Breast epithelium (tissue), 4 donors: ENCODE measurements at regions not wholly inside any gene's neighbourhood (a gene's known extent, or its start where the extent isn't known, plus 50 kb on each side); places are given as distances from the start of the nearest gene placed in this dataset.
A peak's percentile ranks its signal among the peaks of the same experiment; 100 is the strongest.

Source experiments
- DNase-seq, 2 donors: peaks; one replicate each; pipeline ENCODE4 v3.0.0-alpha.2; 2019; ENCODE audit warnings: low spot score in 2 of 2
- H3K27ac ChIP-seq, 2 donors: fragments of 200-600 bp; sonication (generic) in 1 of 2; one replicate each; pipeline ENCODE4 v1.5.1; 2016 to 2019; ENCODE audit warnings: mild to moderate bottlenecking in 1 of 2
- H3K27me3 ChIP-seq, 2 donors: fragments of 200-600 bp; sonication (generic) in 1 of 2; one replicate each; pipeline versions ENCODE4 v1.5.1 to v1.6.0; 2017 to 2019; ENCODE audit warnings: control low read depth in 1 of 2, mild to moderate bottlenecking in 1 of 2
- H3K36me3 ChIP-seq: fragments of 200-600 bp; one replicate; pipeline ENCODE4 v1.5.1; 2019
- H3K4me1 ChIP-seq, 2 donors: fragments of 200-600 bp; sonication (generic); one replicate each; pipeline ENCODE4 v1.5.1; 2016 to 2019; ENCODE audit warnings: control low read depth in 1 of 2
- H3K4me3 ChIP-seq, 3 donors: fragments of 200-600 bp; sonication (generic); 1 replicate in 2 of 3; 2 replicates in 1 of 3; pipeline ENCODE4 v1.5.1; 2016 to 2019; ENCODE audit warnings: mild to moderate bottlenecking in 3 of 3, moderate library complexity in 2 of 3
- H3K9me3 ChIP-seq, 2 donors: fragments of 200-600 bp; sonication (generic) in 1 of 2; one replicate each; pipeline ENCODE4 v1.5.1; 2016 to 2019; ENCODE audit warnings: control low read depth in 1 of 2
- CTCF ChIP-seq, 3 donors: fragments of 450-650 bp; IDR thresholded peaks; one replicate each; pipeline ENCODE4 v1.5.1; 2016 to 2017; ENCODE audit warnings: antibody characterized with exemption in 3 of 3, mild to moderate bottlenecking in 3 of 3, moderate library complexity in 3 of 3
- POLR2A ChIP-seq: fragments of 450-650 bp; IDR thresholded peaks from one replicate; pipeline ENCODE4 v1.6.1; 2016; ENCODE audit warnings: antibody characterized with exemption, mild to moderate bottlenecking, moderate library complexity
- POLR2AphosphoS5 ChIP-seq, 3 donors: sonication (generic); formaldehyde crosslinking; IDR thresholded peaks; one replicate each; pipeline ENCODE4 v1.6.1; 2017; ENCODE audit warnings: antibody characterized with exemption in 3 of 3
- intact Hi-C: fragments of 100-400 bp; cut with DNase I; formaldehyde crosslinking; loops from one replicate; pipeline ENCODE4 v1.15.1; 2023; ENCODE audit warnings: low total_unique reads

GRCh38 chr14:89637581-89637980, 220.5 kb upstream of the FOXN3 start:
- Histone ChIP-seq H3K27me3 (no peaks in the 10 kb centered on the region), H3K4me1 (no peaks in the 10 kb centered on the region), H3K27ac (no peak overlapping the region), H3K4me3 (no peak overlapping the region), H3K9me3 (no peaks in the 10 kb centered on the region), H3K36me3 (no peaks in the 10 kb centered on the region)
- DNase-seq = no peak
- no peak for TF ChIP-seq POLR2A
- no peak for TF ChIP-seq POLR2AphosphoS5 (IDR thresholded peaks at IDR 0.05)
- no peak for TF ChIP-seq CTCF (IDR thresholded peaks at IDR 0.05)
- intact Hi-C loops = no loop called here

- Histone ChIP-seq H3K4me3 (no peak overlapping the region), H3K27me3 (no peaks in the 10 kb centered on the region), H3K36me3 (no peaks in the 10 kb centered on the region), H3K9me3 (no peaks in the 10 kb centered on the region), H3K27ac (no peak overlapping the region), H3K4me1 (no peaks in the 10 kb centered on the region)
- DNase-seq = no peak
- TF ChIP-seq POLR2A (no peak), POLR2AphosphoS5 (IDR thresholded peaks at IDR 0.05) (no peak), CTCF (IDR thresholded peaks at IDR 0.05) (no peak)
- intact Hi-C loops = no loop called here
These were observed 218.6 kb upstream of the FOXN3 start for GRCh38 chr14:89635615-89636014.

- intact Hi-C loops = no loop called here
- no peak for TF ChIP-seq CTCF (IDR thresholded peaks at IDR 0.05)
- H3K27me3 ChIP-seq = no peaks in the 10 kb centered on the region
- H3K4me3 ChIP-seq = no peak overlapping the region
- no peaks in the 10 kb centered on the region for H3K4me1 ChIP-seq
- H3K27ac ChIP-seq = no peak overlapping the region
- no peaks in the 10 kb centered on the region for H3K9me3 ChIP-seq
- no peaks in the 10 kb centered on the region for H3K36me3 ChIP-seq
- no peak for DNase-seq
These were observed 217.0 kb upstream of the FOXN3 start for GRCh38 chr14:89634037-89634436.

GRCh38 chr14:89630101-89630829, 213.2 kb upstream of the FOXN3 start:
- TF ChIP-seq CTCF (IDR thresholded peaks at IDR 0.05) (no peak), POLR2A (no peak), POLR2AphosphoS5 (IDR thresholded peaks at IDR 0.05) (no peak)
- Histone ChIP-seq H3K27ac (no peak overlapping the region), H3K9me3 (no peaks in the 10 kb centered on the region), H3K4me1 (no peaks in the 10 kb centered on the region), H3K4me3 (no peak overlapping the region), H3K27me3 (no peaks in the 10 kb centered on the region), H3K36me3 (no peaks in the 10 kb centered on the region)
- intact Hi-C loops = no loop called here
- DNase-seq = no peak

GRCh38 chr14:89629383-89629782, 212.3 kb upstream of the FOXN3 start:
- TF ChIP-seq POLR2A (no peak), CTCF (IDR thresholded peaks at IDR 0.05) (no peak), POLR2AphosphoS5 (IDR thresholded peaks at IDR 0.05) (no peak)
- Histone ChIP-seq H3K36me3 (no peaks in the 10 kb centered on the region), H3K9me3 (no peaks in the 10 kb centered on the region), H3K27me3 (no peaks in the 10 kb centered on the region), H3K4me3 (peak overlapping the region in 1 of 3 donors; percentile 25), H3K27ac (no peak overlapping the region), H3K4me1 (no peaks in the 10 kb centered on the region)
- intact Hi-C loops = no loop called here
- no peak for DNase-seq
